Breast epithelium (tissue), 4 donors: ENCODE measurements at regions not wholly inside any gene's neighbourhood (a gene's known extent, or its start where the extent isn't known, plus 50 kb on each side); places are given as distances from the start of the nearest gene placed in this dataset.

Source experiments
- DNase-seq, 2 donors: peaks; one replicate each; pipeline ENCODE4 v3.0.0-alpha.2; 2019; ENCODE audit warnings: low spot score in 2 of 2
- H3K27ac ChIP-seq, 2 donors: fragments of 200-600 bp; sonication (generic) in 1 of 2; one replicate each; pipeline ENCODE4 v1.5.1; 2016 to 2019; ENCODE audit warnings: mild to moderate bottlenecking in 1 of 2
- H3K27me3 ChIP-seq, 2 donors: fragments of 200-600 bp; sonication (generic) in 1 of 2; one replicate each; pipeline versions ENCODE4 v1.5.1 to v1.6.0; 2017 to 2019; ENCODE audit warnings: control low read depth in 1 of 2, mild to moderate bottlenecking in 1 of 2
- H3K36me3 ChIP-seq: fragments of 200-600 bp; one replicate; pipeline ENCODE4 v1.5.1; 2019
- H3K4me1 ChIP-seq, 2 donors: fragments of 200-600 bp; sonication (generic); one replicate each; pipeline ENCODE4 v1.5.1; 2016 to 2019; ENCODE audit warnings: control low read depth in 1 of 2
- H3K4me3 ChIP-seq, 3 donors: fragments of 200-600 bp; sonication (generic); 1 replicate in 2 of 3; 2 replicates in 1 of 3; pipeline ENCODE4 v1.5.1; 2016 to 2019; ENCODE audit warnings: mild to moderate bottlenecking in 3 of 3, moderate library complexity in 2 of 3
- H3K9me3 ChIP-seq, 2 donors: fragments of 200-600 bp; sonication (generic) in 1 of 2; one replicate each; pipeline ENCODE4 v1.5.1; 2016 to 2019; ENCODE audit warnings: control low read depth in 1 of 2
- POLR2A ChIP-seq: fragments of 450-650 bp; IDR thresholded peaks from one replicate; pipeline ENCODE4 v1.6.1; 2016; ENCODE audit warnings: antibody characterized with exemption, mild to moderate bottlenecking, moderate library complexity
- POLR2AphosphoS5 ChIP-seq, 3 donors: sonication (generic); formaldehyde crosslinking; IDR thresholded peaks; one replicate each; pipeline ENCODE4 v1.6.1; 2017; ENCODE audit warnings: antibody characterized with exemption in 3 of 3
- intact Hi-C: fragments of 100-400 bp; cut with DNase I; formaldehyde crosslinking; loops from one replicate; pipeline ENCODE4 v1.15.1; 2023; ENCODE audit warnings: low total_unique reads
- TF ChIP-seq, protein P1 (sequence below), 3 donors: fragments of 450-650 bp; IDR thresholded peaks; one replicate each; pipeline ENCODE4 v1.5.1; 2016 to 2017; ENCODE audit warnings: antibody characterized with exemption in 3 of 3, mild to moderate bottlenecking in 3 of 3, moderate library complexity in 3 of 3

DNA sequence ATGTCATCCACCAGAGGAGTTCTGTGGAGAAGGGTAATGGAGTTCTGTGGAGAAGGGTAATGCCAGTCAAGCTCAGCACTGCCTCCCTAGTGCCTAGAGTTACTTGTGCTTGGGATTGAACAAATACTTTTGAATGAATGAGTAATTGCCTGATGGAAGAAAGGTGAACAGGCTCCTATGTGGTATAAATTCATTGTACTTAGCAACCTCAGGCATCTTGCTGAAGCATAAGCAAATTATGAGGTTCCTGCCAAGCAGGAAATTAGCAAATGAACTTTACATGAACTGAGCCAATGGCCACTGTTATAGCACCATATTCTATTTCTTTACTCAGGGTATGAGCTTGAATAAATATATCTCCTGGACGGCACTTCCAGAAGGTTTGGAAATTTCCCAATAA lies 1047.2 kb downstream of the SLC6A15 start:
- Histone ChIP-seq H3K4me3 (no peak overlapping the region), H3K27me3 (no peaks in the 10 kb centered on the region), H3K4me1 (no peaks in the 10 kb centered on the region), H3K9me3 (no peaks in the 10 kb centered on the region), H3K27ac (no peak overlapping the region), H3K36me3 (no peaks in the 10 kb centered on the region)
- intact Hi-C loops: no loop called here
- TF ChIP-seq POLR2A (no peak), POLR2AphosphoS5 (IDR thresholded peaks at IDR 0.05) (no peak)
- TF ChIP-seq, protein P1, sequence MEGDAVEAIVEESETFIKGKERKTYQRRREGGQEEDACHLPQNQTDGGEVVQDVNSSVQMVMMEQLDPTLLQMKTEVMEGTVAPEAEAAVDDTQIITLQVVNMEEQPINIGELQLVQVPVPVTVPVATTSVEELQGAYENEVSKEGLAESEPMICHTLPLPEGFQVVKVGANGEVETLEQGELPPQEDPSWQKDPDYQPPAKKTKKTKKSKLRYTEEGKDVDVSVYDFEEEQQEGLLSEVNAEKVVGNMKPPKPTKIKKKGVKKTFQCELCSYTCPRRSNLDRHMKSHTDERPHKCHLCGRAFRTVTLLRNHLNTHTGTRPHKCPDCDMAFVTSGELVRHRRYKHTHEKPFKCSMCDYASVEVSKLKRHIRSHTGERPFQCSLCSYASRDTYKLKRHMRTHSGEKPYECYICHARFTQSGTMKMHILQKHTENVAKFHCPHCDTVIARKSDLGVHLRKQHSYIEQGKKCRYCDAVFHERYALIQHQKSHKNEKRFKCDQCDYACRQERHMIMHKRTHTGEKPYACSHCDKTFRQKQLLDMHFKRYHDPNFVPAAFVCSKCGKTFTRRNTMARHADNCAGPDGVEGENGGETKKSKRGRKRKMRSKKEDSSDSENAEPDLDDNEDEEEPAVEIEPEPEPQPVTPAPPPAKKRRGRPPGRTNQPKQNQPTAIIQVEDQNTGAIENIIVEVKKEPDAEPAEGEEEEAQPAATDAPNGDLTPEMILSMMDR (IDR thresholded peaks at IDR 0.05): no peak
- DNase-seq: no peak

DNA sequence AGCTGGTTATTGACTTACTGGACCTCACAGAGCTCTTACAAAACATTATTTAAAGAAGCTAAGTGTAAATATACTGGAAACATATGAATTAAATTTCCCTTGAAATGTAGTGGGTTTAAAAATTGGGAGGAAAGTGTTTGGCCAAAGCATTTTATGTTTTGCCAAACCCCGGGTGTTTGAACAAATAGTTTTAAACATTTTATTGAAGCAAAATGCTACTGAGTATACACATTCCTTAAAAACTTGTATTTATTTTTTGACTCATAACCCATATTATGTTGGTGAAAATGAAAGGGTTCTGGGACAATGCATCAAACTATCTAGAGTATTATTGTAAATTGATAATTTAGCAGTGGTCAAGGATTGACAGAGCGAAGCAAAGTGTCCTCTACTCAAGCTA lies 1048.5 kb downstream of the SLC6A15 start:
- H3K27ac ChIP-seq: no peak overlapping the region
- intact Hi-C loops: no loop called here
- TF ChIP-seq, protein P1 (IDR thresholded peaks at IDR 0.05): no peak
- TF ChIP-seq POLR2A (no peak), POLR2AphosphoS5 (IDR thresholded peaks at IDR 0.05) (no peak)
- no peaks in the 10 kb centered on the region for H3K36me3 ChIP-seq
- H3K4me1 ChIP-seq: no peaks in the 10 kb centered on the region
- DNase-seq: no peak
- no peak overlapping the region for H3K4me3 ChIP-seq
- H3K27me3 ChIP-seq: no peaks in the 10 kb centered on the region
- H3K9me3 ChIP-seq: no peaks in the 10 kb centered on the region

DNA sequence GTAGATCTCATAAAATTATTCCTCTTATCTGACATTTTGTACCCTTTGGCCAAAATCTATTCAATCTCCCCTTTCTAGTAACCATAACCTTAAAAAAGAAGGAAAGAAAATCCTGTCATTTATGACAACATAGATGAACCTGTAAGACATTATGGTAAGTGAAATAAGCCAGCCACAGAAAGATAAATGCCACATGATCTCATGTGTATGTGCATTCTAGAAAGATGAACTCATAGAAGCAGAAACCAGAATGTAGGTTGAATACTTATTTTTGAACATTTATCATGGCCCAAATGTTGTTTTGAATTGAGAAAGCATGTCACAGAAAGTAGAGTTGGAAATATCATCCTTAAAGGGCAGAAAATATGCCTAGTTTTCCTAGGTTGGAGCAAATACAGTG lies 1053.6 kb downstream of the SLC6A15 start:
- Histone ChIP-seq H3K4me1 (no peaks in the 10 kb centered on the region), H3K27ac (no peak overlapping the region), H3K27me3 (no peaks in the 10 kb centered on the region), H3K4me3 (no peak overlapping the region), H3K36me3 (no peaks in the 10 kb centered on the region), H3K9me3 (peaks cover 10 to 12% of the 10 kb centered on the region in 2 donors)
- no peak for DNase-seq
- TF ChIP-seq, protein P1 (IDR thresholded peaks at IDR 0.05): no peak
- TF ChIP-seq POLR2AphosphoS5 (IDR thresholded peaks at IDR 0.05) (no peak), POLR2A (no peak)
- intact Hi-C loops: no loop called here

DNA sequence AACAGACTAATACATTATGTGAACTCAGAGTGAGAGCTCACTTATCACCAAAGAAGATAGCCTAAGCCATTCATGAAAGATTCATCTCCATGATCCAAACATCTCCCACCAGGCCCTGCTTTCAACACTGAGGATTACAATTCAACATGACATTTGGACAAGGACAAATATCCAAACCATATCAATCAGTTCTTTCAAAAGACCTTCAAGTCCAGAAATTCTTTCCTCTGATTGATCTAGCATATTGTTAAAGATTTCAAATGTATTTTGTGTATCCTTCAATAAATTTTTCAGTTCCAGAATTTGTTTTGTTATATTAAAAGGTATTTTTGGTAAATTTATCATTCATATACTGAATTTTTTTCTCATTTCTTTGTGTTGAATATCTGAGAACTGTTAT lies 1055.8 kb downstream of the SLC6A15 start:
- H3K36me3 ChIP-seq: no peaks in the 10 kb centered on the region
- no peak overlapping the region for H3K4me3 ChIP-seq
- TF ChIP-seq, protein P1 (IDR thresholded peaks at IDR 0.05): no peak
- no peak for TF ChIP-seq POLR2AphosphoS5 (IDR thresholded peaks at IDR 0.05)
- no peak for TF ChIP-seq POLR2A
- intact Hi-C loops: no loop called here
- no peak for DNase-seq
- no peaks in the 10 kb centered on the region for H3K4me1 ChIP-seq
- H3K27ac ChIP-seq: no peak overlapping the region
- peaks cover 10 to 12% of the 10 kb centered on the region in 2 donors for H3K9me3 ChIP-seq
- no peaks in the 10 kb centered on the region for H3K27me3 ChIP-seq

DNA sequence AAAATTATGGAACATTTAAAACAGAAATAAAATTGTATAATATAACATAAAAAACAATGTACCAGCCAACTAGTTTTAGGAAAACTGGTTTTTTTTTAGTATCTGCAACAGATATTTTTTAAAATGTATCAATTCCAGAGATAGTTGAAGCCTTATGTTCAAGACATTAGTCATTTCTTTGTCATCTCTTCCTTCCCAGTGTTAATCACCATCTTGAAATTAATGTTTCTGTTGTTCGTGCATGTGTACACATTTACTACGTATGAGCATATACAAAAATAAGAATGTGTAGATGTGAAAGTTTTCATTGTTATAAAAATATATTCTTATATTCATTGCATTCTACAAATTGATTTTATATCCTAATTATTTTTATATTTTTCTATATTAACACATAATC lies 1062.1 kb downstream of the SLC6A15 start:
- Histone ChIP-seq H3K4me3 (no peak overlapping the region), H3K27ac (no peak overlapping the region), H3K27me3 (no peaks in the 10 kb centered on the region), H3K4me1 (no peaks in the 10 kb centered on the region), H3K9me3 (no peaks in the 10 kb centered on the region), H3K36me3 (no peaks in the 10 kb centered on the region)
- intact Hi-C loops: no loop called here
- no peak for TF ChIP-seq POLR2A
- TF ChIP-seq, protein P1 (IDR thresholded peaks at IDR 0.05): no peak
- TF ChIP-seq POLR2AphosphoS5 (IDR thresholded peaks at IDR 0.05): no peak
- no peak for DNase-seq
